Coronary artery (tissue), 2 donors: ENCODE measurements at regions not wholly inside any gene's neighbourhood (a gene's known extent, or its start where the extent isn't known, plus 50 kb on each side); places are given as distances from the start of the nearest gene placed in this dataset.

Source experiments
- DNase-seq: peaks from one replicate; pipeline ENCODE4 v3.0.0-alpha.2; 2017; ENCODE audit warnings: low spot score
- H3K27ac ChIP-seq, 2 donors: fragments of 200-600 bp; sonication (generic); one replicate each; pipeline ENCODE4 v1.5.1; 2016 to 2019
- H3K4me3 ChIP-seq: fragments of 200-600 bp; sonication (generic); 2 replicates; pipeline ENCODE4 v1.5.1; 2016; ENCODE audit warnings: mild to moderate bottlenecking, moderate library complexity
- TF ChIP-seq, protein P1 (sequence below): fragments of 200-600 bp; sonication (generic); IDR thresholded peaks from one replicate; pipeline ENCODE4 v1.5.1; 2019; ENCODE audit warnings: antibody characterized with exemption

DNA sequence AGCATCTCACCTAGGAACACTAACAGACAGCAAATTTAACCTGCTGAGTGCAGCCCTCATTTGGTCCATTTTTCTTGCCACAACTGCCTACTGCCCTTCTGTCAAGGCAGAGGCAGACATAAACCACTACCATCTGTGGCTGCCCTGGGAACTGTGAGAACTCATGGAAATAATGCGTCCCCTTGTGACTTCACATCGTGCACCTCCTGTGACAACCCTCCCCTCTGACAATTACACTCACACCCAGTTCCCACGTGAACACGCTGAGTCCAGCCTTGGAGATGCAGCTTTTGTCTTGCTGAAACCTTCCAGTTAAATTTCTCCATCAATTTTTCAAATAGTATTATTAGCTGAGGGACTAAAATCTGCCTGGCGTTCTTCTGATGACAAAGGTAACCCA is 193.1 kb upstream of the KLF14 start:
- DNase-seq = no peak
- no peak overlapping the region for H3K27ac ChIP-seq
- no peak overlapping the region for H3K4me3 ChIP-seq
- TF ChIP-seq, protein P1, sequence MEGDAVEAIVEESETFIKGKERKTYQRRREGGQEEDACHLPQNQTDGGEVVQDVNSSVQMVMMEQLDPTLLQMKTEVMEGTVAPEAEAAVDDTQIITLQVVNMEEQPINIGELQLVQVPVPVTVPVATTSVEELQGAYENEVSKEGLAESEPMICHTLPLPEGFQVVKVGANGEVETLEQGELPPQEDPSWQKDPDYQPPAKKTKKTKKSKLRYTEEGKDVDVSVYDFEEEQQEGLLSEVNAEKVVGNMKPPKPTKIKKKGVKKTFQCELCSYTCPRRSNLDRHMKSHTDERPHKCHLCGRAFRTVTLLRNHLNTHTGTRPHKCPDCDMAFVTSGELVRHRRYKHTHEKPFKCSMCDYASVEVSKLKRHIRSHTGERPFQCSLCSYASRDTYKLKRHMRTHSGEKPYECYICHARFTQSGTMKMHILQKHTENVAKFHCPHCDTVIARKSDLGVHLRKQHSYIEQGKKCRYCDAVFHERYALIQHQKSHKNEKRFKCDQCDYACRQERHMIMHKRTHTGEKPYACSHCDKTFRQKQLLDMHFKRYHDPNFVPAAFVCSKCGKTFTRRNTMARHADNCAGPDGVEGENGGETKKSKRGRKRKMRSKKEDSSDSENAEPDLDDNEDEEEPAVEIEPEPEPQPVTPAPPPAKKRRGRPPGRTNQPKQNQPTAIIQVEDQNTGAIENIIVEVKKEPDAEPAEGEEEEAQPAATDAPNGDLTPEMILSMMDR = no peak

DNA sequence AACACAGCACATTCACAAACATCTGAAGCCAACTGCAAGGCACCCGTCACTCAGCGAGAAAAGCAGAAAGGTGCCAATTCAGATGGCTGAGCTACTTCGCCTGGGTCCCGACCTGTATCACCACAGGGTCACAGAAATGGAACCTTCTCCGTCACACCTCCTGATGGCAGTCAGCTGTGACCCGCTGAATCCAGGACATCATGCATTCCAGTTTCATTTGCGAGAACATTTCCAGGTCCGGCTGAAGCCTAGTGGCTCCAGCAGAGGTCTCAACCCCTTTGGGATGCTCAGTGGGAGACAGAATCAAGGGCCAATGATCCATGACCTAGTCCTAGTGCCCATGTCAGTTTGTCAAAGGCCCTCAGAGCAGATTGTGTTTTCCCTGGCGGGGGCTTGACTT is 193.6 kb upstream of the KLF14 start:
- no peak for DNase-seq
- Histone ChIP-seq H3K4me3 (no peak overlapping the region), H3K27ac (no peak overlapping the region)
- TF ChIP-seq, protein P1 = no peak

DNA sequence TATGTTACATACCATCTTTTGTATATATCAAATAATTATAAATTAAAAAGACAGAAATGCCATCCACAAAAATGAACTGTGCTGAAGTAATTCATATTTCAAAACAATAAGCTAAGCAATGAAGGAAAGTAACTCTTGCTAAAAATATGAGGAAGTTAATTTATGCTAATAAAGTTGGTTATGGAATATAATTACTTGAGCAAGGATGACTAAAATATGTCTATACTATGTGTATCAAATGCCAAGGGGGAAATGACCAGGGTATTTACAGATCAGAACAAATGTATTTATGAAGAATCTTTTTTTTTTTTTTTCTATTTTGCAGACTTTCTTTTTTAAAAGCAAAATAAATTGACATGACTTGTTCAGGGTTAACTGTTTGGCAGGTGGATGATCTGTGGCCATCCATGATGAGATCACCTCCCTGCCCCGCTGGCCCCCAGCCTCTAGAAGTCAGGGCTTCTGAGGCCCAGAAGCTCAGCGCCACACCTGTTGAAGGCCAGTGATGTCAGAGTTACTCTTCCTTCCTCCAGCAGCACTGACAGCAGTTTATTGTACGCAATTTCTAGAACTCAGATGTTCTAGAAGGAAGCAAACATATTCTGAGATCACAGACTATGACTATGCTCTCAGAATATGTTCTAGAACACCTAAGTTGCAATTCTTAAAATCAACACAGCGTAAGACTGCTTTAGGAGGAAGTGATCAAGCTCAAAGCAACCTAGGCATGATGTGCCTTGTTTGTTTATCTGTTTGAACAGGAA is 196.1 kb upstream of the KLF14 start:
- TF ChIP-seq, protein P1 = no peak
- no peak for DNase-seq
- Histone ChIP-seq H3K4me3 (no peak overlapping the region), H3K27ac (peak overlapping the region in 1 of 2 donors; percentile 0)

DNA sequence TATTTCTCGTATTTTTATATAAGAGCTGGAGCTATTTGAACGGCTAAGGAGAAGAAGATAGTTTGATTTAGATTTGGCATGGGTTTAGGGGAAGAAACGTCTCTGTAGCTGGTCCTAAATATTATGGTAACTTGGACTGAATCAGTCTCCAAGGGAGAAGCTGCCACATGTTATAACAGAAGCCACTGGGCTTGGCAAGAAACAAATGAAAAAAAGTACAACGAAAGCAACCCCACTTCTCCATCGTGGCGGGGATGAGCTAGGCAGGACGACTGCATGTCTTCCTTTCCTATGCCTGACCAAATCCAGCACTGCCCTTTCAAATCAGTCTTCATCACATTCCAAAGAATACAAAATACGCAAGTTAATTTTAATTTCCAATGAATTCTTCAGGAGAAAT is 196.7 kb upstream of the KLF14 start:
- TF ChIP-seq, protein P1 = no peak

DNA sequence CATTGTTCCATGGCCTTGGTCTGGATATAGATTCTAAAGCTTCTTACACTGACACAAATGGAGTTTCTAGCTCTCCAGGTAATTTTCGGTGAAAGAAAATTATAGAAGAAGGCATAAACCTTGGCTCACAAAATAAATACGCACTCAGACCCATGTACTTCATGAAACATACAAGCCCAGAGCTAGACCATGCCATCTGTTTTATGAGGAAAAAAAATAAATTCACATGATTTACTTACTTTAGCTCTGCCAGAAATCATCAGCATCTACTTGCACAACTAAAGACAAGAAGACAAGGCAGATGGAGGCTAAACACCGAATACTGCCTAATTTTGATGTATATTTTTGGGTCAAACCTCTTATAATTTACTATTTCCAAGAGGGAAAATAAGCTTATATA is 197.4 kb upstream of the KLF14 start:
- TF ChIP-seq, protein P1 = no peak
- no peak overlapping the region for H3K4me3 ChIP-seq
- DNase-seq = no peak
- H3K27ac ChIP-seq = no peak overlapping the region

More for the DNA sequence above, 196.7 kb upstream of the KLF14 start:
- Histone ChIP-seq H3K27ac (peak overlapping the region; percentile 0 to 18), H3K4me3 (no peak overlapping the region)
- no peak for DNase-seq

DNA sequence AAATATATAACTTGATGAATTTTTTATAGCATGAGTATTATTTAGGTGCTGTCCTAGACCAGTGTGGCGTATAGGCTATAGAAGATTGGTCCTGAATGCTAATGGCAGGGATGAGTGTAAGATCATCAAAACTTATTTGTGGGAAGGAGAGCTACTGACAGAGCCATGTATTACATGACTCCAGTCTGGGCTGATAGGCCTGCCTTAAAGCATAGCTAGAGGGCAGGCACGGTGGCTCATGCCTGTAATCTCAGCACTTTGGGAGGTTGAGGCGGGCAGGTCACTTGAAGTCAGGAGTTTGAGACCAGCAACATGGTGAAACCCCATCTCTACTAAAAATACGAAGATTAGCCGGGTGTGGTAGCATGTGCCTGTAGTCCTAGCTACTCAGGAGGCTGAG is 198.1 kb upstream of the KLF14 start:
- TF ChIP-seq, protein P1 = no peak
- no peak for DNase-seq
- Histone ChIP-seq H3K27ac (no peak overlapping the region), H3K4me3 (no peak overlapping the region)
